ENCODE measurements at regions not wholly inside any gene's neighbourhood (a gene's known extent, or its start where the extent isn't known, plus 50 kb on each side); places are given as distances from the start of the nearest gene placed in this dataset.

GRCh38 chr6:114611696-114612095 lies 268.9 kb upstream of the HS3ST5 start:
- TF ChIP-seq YY1 (IDR thresholded peaks at IDR 0.05; ENCODE audit: insufficient read depth, insufficient read length) (no peak), ZNF274 (IDR thresholded peaks at IDR 0.05; ENCODE audit: low read depth, low read length) (no peak), SUZ12 (IDR thresholded peaks at IDR 0.05; ENCODE audit: extremely low read depth, insufficient read depth, insufficient read length) (no peak)
